Testis (tissue), 2 donors: ENCODE measurements at regions not wholly inside any gene's neighbourhood (a gene's known extent, or its start where the extent isn't known, plus 50 kb on each side); places are given as distances from the start of the nearest gene placed in this dataset.

Experiments used
- DNase-seq: peaks from one replicate; pipeline ENCODE4 v3.0.0-alpha.2; 2019
- H3K27ac ChIP-seq, 2 donors: fragments of 200-600 bp; sonication (generic); one replicate each; pipeline ENCODE4 v1.5.1; 2019
- H3K27me3 ChIP-seq: fragments of 200-600 bp; sonication (generic); one replicate; pipeline ENCODE4 v1.5.1; 2019
- H3K36me3 ChIP-seq: fragments of 200-600 bp; sonication (generic); one replicate; pipeline ENCODE4 v1.5.1; 2017; ENCODE audit warnings: low read depth; ENCODE audit errors: missing control alignments
- H3K4me1 ChIP-seq: fragments of 200-600 bp; sonication (generic); one replicate; pipeline ENCODE4 v1.5.1; 2019
- H3K4me3 ChIP-seq, 2 donors: fragments of 200-600 bp; sonication (generic); one replicate each; pipeline ENCODE4 v1.5.1; 2017 to 2019
- H3K9me3 ChIP-seq: fragments of 200-600 bp; sonication (generic); one replicate; pipeline ENCODE4 v1.5.1; 2017
- CTCF ChIP-seq, 3 experiments: fragments of 450-650 bp in 2 of 3; fragments of 200-600 bp in 1 of 3; sonication (generic) in 1 of 3; IDR thresholded peaks; one replicate each; pipeline ENCODE4 v1.5.1; 2016 to 2019; ENCODE audit warnings: antibody characterized with exemption in 3 of 3, mild to moderate bottlenecking in 2 of 3, moderate library complexity in 1 of 3
- POLR2A ChIP-seq: fragments of 450-650 bp; IDR thresholded peaks from one replicate; pipeline ENCODE4 v1.6.1; 2017; ENCODE audit warnings: antibody characterized with exemption, mild to moderate bottlenecking, moderate library complexity
- WGBS, 2 donors: methylation state at CpG; one replicate each; pipeline ENCODE4 v1.1.5; 2018; 5-methylcytosine and 5-hydroxymethylcytosine counted together
- intact Hi-C: fragments of 100-400 bp; cut with DNase I; formaldehyde crosslinking; loops from one replicate; pipeline ENCODE4 v1.15.1; 2023; ENCODE audit warnings: low total_unique reads

- no peaks in the 10 kb centered on the region for H3K36me3 ChIP-seq
- no peaks in the 10 kb centered on the region for H3K4me1 ChIP-seq
- no peaks in the 10 kb centered on the region for H3K9me3 ChIP-seq
- no peak overlapping the region for H3K4me3 ChIP-seq
- no peaks in the 10 kb centered on the region for H3K27me3 ChIP-seq
- TF ChIP-seq CTCF (IDR thresholded peaks at IDR 0.05) (no peak), POLR2A (no peak)
- intact Hi-C loops: no loop called here
- 88 to 90% methylated on average over 6 of the region's 6 CpGs for WGBS, 2 donors
- no peak overlapping the region for H3K27ac ChIP-seq
- no peak for DNase-seq
Observed at GRCh38 chr4:126431049-126431448, 1116.3 kb downstream of the FAT4 start.

GRCh38 chr4:126435491-126435890 is 1120.7 kb downstream of the FAT4 start:
- H3K4me1 ChIP-seq: no peaks in the 10 kb centered on the region
- no peaks in the 10 kb centered on the region for H3K9me3 ChIP-seq
- intact Hi-C loops: no loop called here
- H3K27ac ChIP-seq: no peak overlapping the region
- TF ChIP-seq POLR2A: no peak
- no peak for TF ChIP-seq CTCF (IDR thresholded peaks at IDR 0.05)
- DNase-seq: no peak
- WGBS, 2 donors: 78% methylated on average over 2 of the region's 2 CpGs
- H3K4me3 ChIP-seq: no peak overlapping the region
- no peaks in the 10 kb centered on the region for H3K36me3 ChIP-seq
- no peaks in the 10 kb centered on the region for H3K27me3 ChIP-seq

- intact Hi-C loops: no loop called here
- no peak overlapping the region for H3K27ac ChIP-seq
- TF ChIP-seq CTCF (IDR thresholded peaks at IDR 0.05) (no peak), POLR2A (no peak)
- no peaks in the 10 kb centered on the region for H3K9me3 ChIP-seq
- H3K36me3 ChIP-seq: no peaks in the 10 kb centered on the region
- no peaks in the 10 kb centered on the region for H3K27me3 ChIP-seq
- no peak for DNase-seq
- no peaks in the 10 kb centered on the region for H3K4me1 ChIP-seq
- H3K4me3 ChIP-seq: no peak overlapping the region
- WGBS, 2 donors: 79 to 81% methylated on average over 3 of the region's 3 CpGs
Observed at GRCh38 chr4:126440297-126440696, 1125.5 kb downstream of the FAT4 start.

GRCh38 chr4:126441173-126442035 is 1126.6 kb downstream of the FAT4 start:
- intact Hi-C loops: no loop called here
- H3K9me3 ChIP-seq: no peaks in the 10 kb centered on the region
- TF ChIP-seq CTCF (IDR thresholded peaks at IDR 0.05): no peak
- 57 to 61% methylated on average over 4 of the region's 4 CpGs for WGBS, 2 donors
- H3K4me1 ChIP-seq: no peaks in the 10 kb centered on the region
- H3K27me3 ChIP-seq: no peaks in the 10 kb centered on the region
- no peak overlapping the region for H3K4me3 ChIP-seq
- no peaks in the 10 kb centered on the region for H3K36me3 ChIP-seq
- DNase-seq: no peak
- no peak overlapping the region for H3K27ac ChIP-seq

- Histone ChIP-seq H3K27ac (no peak overlapping the region), H3K36me3 (no peaks in the 10 kb centered on the region), H3K4me1 (no peaks in the 10 kb centered on the region), H3K4me3 (no peak overlapping the region), H3K27me3 (no peaks in the 10 kb centered on the region), H3K9me3 (no peaks in the 10 kb centered on the region)
- 67 to 69% methylated on average over 1 of the region's 1 CpG for WGBS, 2 donors
- TF ChIP-seq CTCF (IDR thresholded peaks at IDR 0.05) (no peak), POLR2A (no peak)
- DNase-seq: no peak
- intact Hi-C loops: no loop called here
Observed at GRCh38 chr4:126445596-126445995, 1130.8 kb downstream of the FAT4 start.
